ENCODE measurements at regions not wholly inside any gene's neighbourhood (a gene's known extent, or its start where the extent isn't known, plus 50 kb on each side); places are given as distances from the start of the nearest gene placed in this dataset.

- H3K4me1 ChIP-seq (ENCODE audit: control insufficient read depth in 4 of 4, insufficient read depth in 4 of 4, low read length in 3 of 4): no peaks in the 10 kb centered on the region
- no peak overlapping the region for H3K4me3 ChIP-seq (ENCODE audit: low read depth in 1 of 3, low read length in 3 of 3)
- H3K9me3 ChIP-seq (ENCODE audit: control insufficient read depth in 4 of 4, low read length in 3 of 4): no peaks in the 10 kb centered on the region
- H3K36me3 ChIP-seq (ENCODE audit: control insufficient read depth in 4 of 4, insufficient read depth in 3 of 4, low read depth in 1 of 4, low read length in 3 of 4): no peaks in the 10 kb centered on the region
- no peaks in the 10 kb centered on the region for H3K27me3 ChIP-seq (ENCODE audit: control insufficient read depth in 4 of 4, insufficient read depth in 4 of 4, low read length in 3 of 4)
- no peak overlapping the region for H3K27ac ChIP-seq (ENCODE audit: low read depth in 1 of 2, low read length in 2 of 2)
- TF ChIP-seq RAD21 (IDR thresholded peaks at IDR 0.05): no peak
- no peak for TF ChIP-seq HNF4G (IDR thresholded peaks at IDR 0.05)
- no peak for TF ChIP-seq ZBTB33 (IDR thresholded peaks at IDR 0.05)
- no peak for TF ChIP-seq FOXA1 (IDR thresholded peaks at IDR 0.05)
- no peak for DNase-seq (ENCODE audit: low spot score)
- no peak overlapping the region for H3K9ac ChIP-seq (ENCODE audit: low read depth in 1 of 2, low read length in 2 of 2)
These were observed 1052.1 kb upstream of the PCDH10 start for GRCh38 chr4:132097041-132097440.

DNA sequence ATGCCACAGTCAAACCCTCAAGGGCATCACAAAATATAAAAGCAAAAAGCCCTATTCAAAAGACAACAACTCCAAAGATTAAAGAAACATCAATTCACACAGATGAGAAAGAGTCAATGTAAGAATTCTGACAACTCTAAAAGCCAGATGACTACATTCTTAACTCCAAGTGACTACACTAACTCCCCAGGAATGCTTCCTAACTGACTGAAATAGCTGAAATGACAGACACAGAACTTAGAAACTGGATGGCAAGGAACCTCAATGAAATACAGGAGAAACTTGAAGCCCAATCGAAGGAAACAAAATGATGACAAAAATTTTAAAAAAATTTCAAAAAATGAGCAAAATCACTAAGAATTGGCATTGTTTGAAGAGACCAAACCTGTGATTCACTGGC, 1047.6 kb upstream of the PCDH10 start:
- H3K27me3 ChIP-seq (ENCODE audit: control insufficient read depth in 4 of 4, insufficient read depth in 4 of 4, low read length in 3 of 4): no peaks in the 10 kb centered on the region

More for the DNA sequence above, 1047.6 kb upstream of the PCDH10 start:
- Histone ChIP-seq H3K4me3 (ENCODE audit: low read depth in 1 of 3, low read length in 3 of 3) (no peak overlapping the region), H3K4me1 (ENCODE audit: control insufficient read depth in 4 of 4, insufficient read depth in 4 of 4, low read length in 3 of 4) (no peaks in the 10 kb centered on the region), H3K36me3 (ENCODE audit: control insufficient read depth in 4 of 4, insufficient read depth in 3 of 4, low read depth in 1 of 4, low read length in 3 of 4) (no peaks in the 10 kb centered on the region), H3K27ac (ENCODE audit: low read depth in 1 of 2, low read length in 2 of 2) (no peak overlapping the region), H3K9me3 (ENCODE audit: control insufficient read depth in 4 of 4, low read length in 3 of 4) (no peaks in the 10 kb centered on the region), H3K9ac (ENCODE audit: low read depth in 1 of 2, low read length in 2 of 2) (no peak overlapping the region)
- no peak for TF ChIP-seq HNF4A (conservative IDR thresholded peaks at IDR 0.05)
- no peak for TF ChIP-seq RXRA (IDR thresholded peaks at IDR 0.05)
- no peak for TF ChIP-seq MAX (IDR thresholded peaks at IDR 0.05)
- TF ChIP-seq, protein P1, sequence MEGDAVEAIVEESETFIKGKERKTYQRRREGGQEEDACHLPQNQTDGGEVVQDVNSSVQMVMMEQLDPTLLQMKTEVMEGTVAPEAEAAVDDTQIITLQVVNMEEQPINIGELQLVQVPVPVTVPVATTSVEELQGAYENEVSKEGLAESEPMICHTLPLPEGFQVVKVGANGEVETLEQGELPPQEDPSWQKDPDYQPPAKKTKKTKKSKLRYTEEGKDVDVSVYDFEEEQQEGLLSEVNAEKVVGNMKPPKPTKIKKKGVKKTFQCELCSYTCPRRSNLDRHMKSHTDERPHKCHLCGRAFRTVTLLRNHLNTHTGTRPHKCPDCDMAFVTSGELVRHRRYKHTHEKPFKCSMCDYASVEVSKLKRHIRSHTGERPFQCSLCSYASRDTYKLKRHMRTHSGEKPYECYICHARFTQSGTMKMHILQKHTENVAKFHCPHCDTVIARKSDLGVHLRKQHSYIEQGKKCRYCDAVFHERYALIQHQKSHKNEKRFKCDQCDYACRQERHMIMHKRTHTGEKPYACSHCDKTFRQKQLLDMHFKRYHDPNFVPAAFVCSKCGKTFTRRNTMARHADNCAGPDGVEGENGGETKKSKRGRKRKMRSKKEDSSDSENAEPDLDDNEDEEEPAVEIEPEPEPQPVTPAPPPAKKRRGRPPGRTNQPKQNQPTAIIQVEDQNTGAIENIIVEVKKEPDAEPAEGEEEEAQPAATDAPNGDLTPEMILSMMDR (IDR thresholded peaks at IDR 0.05; ENCODE audit: low read depth, low read length, missing input control): no peak
- no peak for TF ChIP-seq TAF1 (conservative IDR thresholded peaks at IDR 0.05)
- no peak for TF ChIP-seq HNF4G (IDR thresholded peaks at IDR 0.05)
- no peak for TF ChIP-seq REST (IDR thresholded peaks at IDR 0.05)
- no peak for TF ChIP-seq FOXA1 (IDR thresholded peaks at IDR 0.05)
- TF ChIP-seq GABPA (IDR thresholded peaks at IDR 0.05 in 1 of 2, conservative IDR thresholded peaks at IDR 0.05 in 1 of 2): no peak
- TF ChIP-seq JUND (IDR thresholded peaks at IDR 0.05): no peak
- WGBS: 70% methylated on average over 1 of the region's 1 CpG
- no peak for DNase-seq (ENCODE audit: low spot score)

All from liver (tissue), 8 donors.